Liver (tissue), 3 donors: ENCODE measurements at regions not wholly inside any gene's neighbourhood (a gene's known extent, or its start where the extent isn't known, plus 50 kb on each side); places are given as distances from the start of the nearest gene placed in this dataset.

ENCODE experiments used
- EGR1 ChIP-seq, 2 donors: IDR thresholded peaks; 2 replicates each; pipeline ENCODE4 v1.6.1; 2016 to 2018; ENCODE audit warnings: antibody characterized with exemption in 2 of 2, low read depth in 2 of 2
- FOXA1 ChIP-seq: IDR thresholded peaks from 2 replicates; pipeline ENCODE4 v1.6.1; 2016; ENCODE audit warnings: antibody characterized with exemption
- FOXA2 ChIP-seq: IDR thresholded peaks from 2 replicates; pipeline ENCODE4 v1.6.1; 2016; ENCODE audit warnings: antibody characterized with exemption
- GABPA ChIP-seq, 2 donors: IDR thresholded peaks in 1 of 2; conservative IDR thresholded peaks in 1 of 2; 2 replicates each; pipeline ENCODE4 v1.6.1; 2016; ENCODE audit warnings: antibody characterized with exemption in 2 of 2, mild to moderate bottlenecking in 1 of 2, moderate library complexity in 1 of 2
- HNF4A ChIP-seq, 2 donors: conservative IDR thresholded peaks; 2 replicates each; pipeline ENCODE4 v1.6.1; 2016; ENCODE audit warnings: antibody characterized with exemption in 2 of 2, mild to moderate bottlenecking in 2 of 2
- JUND ChIP-seq, 2 donors: IDR thresholded peaks; 2 replicates each; pipeline ENCODE4 v1.6.1; 2016; ENCODE audit warnings: antibody characterized with exemption in 2 of 2
- MAX ChIP-seq: IDR thresholded peaks from 2 replicates; pipeline ENCODE4 v1.6.1; 2016; ENCODE audit warnings: antibody characterized with exemption
- RAD21 ChIP-seq, 2 donors: IDR thresholded peaks; 2 replicates each; pipeline ENCODE4 v1.6.1; 2016; ENCODE audit warnings: antibody characterized with exemption in 2 of 2, mild to moderate bottlenecking in 2 of 2
- REST ChIP-seq: IDR thresholded peaks from 2 replicates; pipeline ENCODE4 v1.6.1; 2016; ENCODE audit warnings: antibody characterized with exemption, mild to moderate bottlenecking
- SP1 ChIP-seq: IDR thresholded peaks from 2 replicates; pipeline ENCODE4 v1.6.1; 2018; ENCODE audit warnings: antibody characterized with exemption, mild to moderate bottlenecking
- TAF1 ChIP-seq: conservative IDR thresholded peaks from 2 replicates; pipeline ENCODE4 v1.6.1; 2016; ENCODE audit warnings: antibody characterized with exemption, mild to moderate bottlenecking
- YY1 ChIP-seq: IDR thresholded peaks from 2 replicates; pipeline ENCODE4 v1.6.1; 2016; ENCODE audit warnings: antibody characterized with exemption, mild to moderate bottlenecking
- TF ChIP-seq, protein P1 (sequence below): fragments of 150-350 bp; IDR thresholded peaks from 2 replicates; pipeline ENCODE4 v1.5.1; 2017; ENCODE audit warnings: improper control_type of control experiment, low read depth, low read length; ENCODE audit not compliant: missing input control
- TF ChIP-seq, protein P2 (sequence below): IDR thresholded peaks from 2 replicates; pipeline ENCODE4 v1.6.1; 2016; ENCODE audit warnings: antibody characterized with exemption
- donor health status: healthy.
- donor health status: healthy.

GRCh38 chr4:180207921-180208320 lies 2035.3 kb upstream of the TENM3 start:
- TF ChIP-seq GABPA (IDR thresholded peaks at IDR 0.05 in 1 of 2, conservative IDR thresholded peaks at IDR 0.05 in 1 of 2) (no peak), REST (no peak), FOXA1 (no peak), YY1 (no peak), FOXA2 (no peak), SP1 (no peak), TAF1 (no peak), HNF4A (conservative IDR thresholded peaks at IDR 0.05) (no peak), RAD21 (IDR thresholded peaks at IDR 0.05) (no peak), MAX (no peak), EGR1 (IDR thresholded peaks at IDR 0.05; ENCODE audit: low read depth in 2 of 2) (no peak), JUND (IDR thresholded peaks at IDR 0.05) (no peak)
- TF ChIP-seq, protein P1, sequence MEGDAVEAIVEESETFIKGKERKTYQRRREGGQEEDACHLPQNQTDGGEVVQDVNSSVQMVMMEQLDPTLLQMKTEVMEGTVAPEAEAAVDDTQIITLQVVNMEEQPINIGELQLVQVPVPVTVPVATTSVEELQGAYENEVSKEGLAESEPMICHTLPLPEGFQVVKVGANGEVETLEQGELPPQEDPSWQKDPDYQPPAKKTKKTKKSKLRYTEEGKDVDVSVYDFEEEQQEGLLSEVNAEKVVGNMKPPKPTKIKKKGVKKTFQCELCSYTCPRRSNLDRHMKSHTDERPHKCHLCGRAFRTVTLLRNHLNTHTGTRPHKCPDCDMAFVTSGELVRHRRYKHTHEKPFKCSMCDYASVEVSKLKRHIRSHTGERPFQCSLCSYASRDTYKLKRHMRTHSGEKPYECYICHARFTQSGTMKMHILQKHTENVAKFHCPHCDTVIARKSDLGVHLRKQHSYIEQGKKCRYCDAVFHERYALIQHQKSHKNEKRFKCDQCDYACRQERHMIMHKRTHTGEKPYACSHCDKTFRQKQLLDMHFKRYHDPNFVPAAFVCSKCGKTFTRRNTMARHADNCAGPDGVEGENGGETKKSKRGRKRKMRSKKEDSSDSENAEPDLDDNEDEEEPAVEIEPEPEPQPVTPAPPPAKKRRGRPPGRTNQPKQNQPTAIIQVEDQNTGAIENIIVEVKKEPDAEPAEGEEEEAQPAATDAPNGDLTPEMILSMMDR = no peak
- TF ChIP-seq, protein P2, sequence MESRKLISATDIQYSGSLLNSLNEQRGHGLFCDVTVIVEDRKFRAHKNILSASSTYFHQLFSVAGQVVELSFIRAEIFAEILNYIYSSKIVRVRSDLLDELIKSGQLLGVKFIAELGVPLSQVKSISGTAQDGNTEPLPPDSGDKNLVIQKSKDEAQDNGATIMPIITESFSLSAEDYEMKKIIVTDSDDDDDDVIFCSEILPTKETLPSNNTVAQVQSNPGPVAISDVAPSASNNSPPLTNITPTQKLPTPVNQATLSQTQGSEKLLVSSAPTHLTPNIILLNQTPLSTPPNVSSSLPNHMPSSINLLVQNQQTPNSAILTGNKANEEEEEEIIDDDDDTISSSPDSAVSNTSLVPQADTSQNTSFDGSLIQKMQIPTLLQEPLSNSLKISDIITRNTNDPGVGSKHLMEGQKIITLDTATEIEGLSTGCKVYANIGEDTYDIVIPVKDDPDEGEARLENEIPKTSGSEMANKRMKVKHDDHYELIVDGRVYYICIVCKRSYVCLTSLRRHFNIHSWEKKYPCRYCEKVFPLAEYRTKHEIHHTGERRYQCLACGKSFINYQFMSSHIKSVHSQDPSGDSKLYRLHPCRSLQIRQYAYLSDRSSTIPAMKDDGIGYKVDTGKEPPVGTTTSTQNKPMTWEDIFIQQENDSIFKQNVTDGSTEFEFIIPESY = no peak
